Liver (tissue), 7 donors: ENCODE measurements at regions not wholly inside any gene's neighbourhood (a gene's known extent, or its start where the extent isn't known, plus 50 kb on each side); places are given as distances from the start of the nearest gene placed in this dataset.
"Not testable (repeated sequence)": the region's sequence is repeated elsewhere in the genome, so short reads cannot be mapped to it uniquely, and the experiment has no call there.

Experiments used
- DNase-seq: peaks from one replicate; pipeline ENCODE4 v3.0.0-alpha.2; 2017; ENCODE audit warnings: low spot score
- H3K27ac ChIP-seq, 2 donors: one replicate each; pipeline ENCODE4 v1.7.0; 2013; ENCODE audit warnings: inconsistent platforms in 2 of 2, low read length in 2 of 2, control low read depth in 1 of 2, low read depth in 1 of 2, mild to moderate bottlenecking in 1 of 2
- H3K27me3 ChIP-seq, 4 donors: one replicate each; pipeline versions ENCODE4 v1.6.1 to v1.7.0; 2013; ENCODE audit warnings: low read length in 3 of 4, inconsistent platforms in 1 of 4, mild to moderate bottlenecking in 1 of 4, moderate library complexity in 1 of 4; ENCODE audit not compliant: control insufficient read depth in 4 of 4, insufficient read depth in 4 of 4
- H3K36me3 ChIP-seq, 4 donors: one replicate each; pipeline versions ENCODE4 v1.6.1 to v1.7.0; 2013; ENCODE audit warnings: low read length in 3 of 4, mild to moderate bottlenecking in 3 of 4, low read depth in 1 of 4, moderate library complexity in 1 of 4; ENCODE audit not compliant: control insufficient read depth in 4 of 4, insufficient read depth in 3 of 4
- H3K4me1 ChIP-seq, 4 donors: one replicate each; pipeline versions ENCODE4 v1.6.1 to v1.7.0; 2013; ENCODE audit warnings: low read length in 3 of 4, mild to moderate bottlenecking in 3 of 4, moderate library complexity in 1 of 4; ENCODE audit not compliant: control insufficient read depth in 4 of 4, insufficient read depth in 4 of 4
- H3K4me3 ChIP-seq, 3 donors: one replicate each; pipeline versions ENCODE4 v1.6.1 to v1.7.0; 2013; ENCODE audit warnings: low read length in 3 of 3, control low read depth in 1 of 3, low read depth in 1 of 3, mild to moderate bottlenecking in 1 of 3
- H3K9ac ChIP-seq, 2 donors: one replicate each; pipeline ENCODE4 v1.7.0; 2013; ENCODE audit warnings: low read length in 2 of 2, mild to moderate bottlenecking in 2 of 2, moderate library complexity in 2 of 2, control low read depth in 1 of 2, low read depth in 1 of 2
- H3K9me3 ChIP-seq, 4 donors: one replicate each; pipeline versions ENCODE4 v1.6.1 to v1.7.0; 2013; ENCODE audit warnings: low read length in 3 of 4; ENCODE audit not compliant: control insufficient read depth in 4 of 4
- FOXA1 ChIP-seq: IDR thresholded peaks from 2 replicates; pipeline ENCODE4 v1.6.1; 2016; ENCODE audit warnings: antibody characterized with exemption
- GABPA ChIP-seq, 2 donors: IDR thresholded peaks in 1 of 2; conservative IDR thresholded peaks in 1 of 2; 2 replicates each; pipeline ENCODE4 v1.6.1; 2016; ENCODE audit warnings: antibody characterized with exemption in 2 of 2, mild to moderate bottlenecking in 1 of 2, moderate library complexity in 1 of 2
- HNF4A ChIP-seq, 2 donors: conservative IDR thresholded peaks; 2 replicates each; pipeline ENCODE4 v1.6.1; 2016; ENCODE audit warnings: antibody characterized with exemption in 2 of 2, mild to moderate bottlenecking in 2 of 2
- HNF4G ChIP-seq: IDR thresholded peaks from 2 replicates; pipeline ENCODE4 v1.6.1; 2016; ENCODE audit warnings: antibody characterized with exemption
- RAD21 ChIP-seq, 2 donors: IDR thresholded peaks; 2 replicates each; pipeline ENCODE4 v1.6.1; 2016; ENCODE audit warnings: antibody characterized with exemption in 2 of 2, mild to moderate bottlenecking in 2 of 2
- WGBS: extraction: QIAGEN DNeasy Blood & Tissue Kit; methylation state at CpG from one replicate; pipeline ENCODE4 v1.1.7; 2013; 5-methylcytosine and 5-hydroxymethylcytosine counted together
- TF ChIP-seq, protein P1 (sequence below): IDR thresholded peaks from 2 replicates; pipeline ENCODE4 v1.6.1; 2016; ENCODE audit warnings: antibody characterized with exemption
- donor health status: healthy.
- donor health status: healthy.
- donor health status: healthy.
- donor health status: healthy.

GRCh38 chr15:59764775-59765174 is 75.7 kb upstream of the BNIP2 start:
- no peak overlapping the region for H3K4me3 ChIP-seq
- H3K27ac ChIP-seq = no peak overlapping the region
- no peaks in the 10 kb centered on the region for H3K9me3 ChIP-seq
- H3K9ac ChIP-seq = no peak overlapping the region
- no peaks in the 10 kb centered on the region for H3K36me3 ChIP-seq
- WGBS = 68% methylated on average over 2 of the region's 2 CpGs
- DNase-seq = no peak
- TF ChIP-seq GABPA (IDR thresholded peaks at IDR 0.05 in 1 of 2, conservative IDR thresholded peaks at IDR 0.05 in 1 of 2) (no peak), HNF4A (conservative IDR thresholded peaks at IDR 0.05) (no peak), RAD21 (IDR thresholded peaks at IDR 0.05) (peak; percentile 6 to 18), HNF4G (no peak)
- H3K4me1 ChIP-seq = no peaks in the 10 kb centered on the region
- no peaks in the 10 kb centered on the region for H3K27me3 ChIP-seq

GRCh38 chr15:59762558-59762957 is 73.4 kb upstream of the BNIP2 start:
- Histone ChIP-seq H3K9ac (no peak overlapping the region), H3K4me3 (no peak overlapping the region), H3K27ac (no peak overlapping the region), H3K27me3 (no peaks in the 10 kb centered on the region), H3K36me3 (no peaks in the 10 kb centered on the region), H3K4me1 (no peaks in the 10 kb centered on the region), H3K9me3 (no peaks in the 10 kb centered on the region)
- no peak for DNase-seq
- 78% methylated on average over 3 of the region's 3 CpGs for WGBS
- TF ChIP-seq FOXA1 = no peak

DNA sequence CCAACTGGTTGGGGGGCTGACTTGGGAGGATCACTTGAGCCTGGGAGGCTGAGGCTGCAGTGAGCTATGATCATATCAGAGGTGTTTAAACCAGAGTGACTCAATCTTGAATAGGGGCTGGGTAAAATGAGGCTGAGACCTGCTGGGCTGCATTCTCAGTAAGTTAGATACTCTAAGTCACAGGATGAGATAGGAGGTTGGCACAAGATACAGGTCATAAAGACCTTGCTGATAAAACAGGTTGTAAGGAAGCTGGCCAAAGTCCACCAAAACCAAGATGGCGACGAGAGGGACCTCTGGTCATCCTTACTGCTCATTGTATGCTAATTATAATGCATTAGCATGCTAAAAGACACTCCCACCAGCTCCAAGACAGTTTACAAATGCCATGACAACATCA is 71.1 kb upstream of the BNIP2 start:
- H3K9ac ChIP-seq, H3K27ac ChIP-seq, H3K4me1 ChIP-seq, H3K4me3 ChIP-seq, DNase-seq, H3K27me3 ChIP-seq, H3K9me3 ChIP-seq, H3K36me3 ChIP-seq: not testable (repeated sequence)
- 82% methylated on average over 2 of the region's 2 CpGs for WGBS

- H3K36me3 ChIP-seq = no peaks in the 10 kb centered on the region
- no peak for DNase-seq
- TF ChIP-seq, protein P1, sequence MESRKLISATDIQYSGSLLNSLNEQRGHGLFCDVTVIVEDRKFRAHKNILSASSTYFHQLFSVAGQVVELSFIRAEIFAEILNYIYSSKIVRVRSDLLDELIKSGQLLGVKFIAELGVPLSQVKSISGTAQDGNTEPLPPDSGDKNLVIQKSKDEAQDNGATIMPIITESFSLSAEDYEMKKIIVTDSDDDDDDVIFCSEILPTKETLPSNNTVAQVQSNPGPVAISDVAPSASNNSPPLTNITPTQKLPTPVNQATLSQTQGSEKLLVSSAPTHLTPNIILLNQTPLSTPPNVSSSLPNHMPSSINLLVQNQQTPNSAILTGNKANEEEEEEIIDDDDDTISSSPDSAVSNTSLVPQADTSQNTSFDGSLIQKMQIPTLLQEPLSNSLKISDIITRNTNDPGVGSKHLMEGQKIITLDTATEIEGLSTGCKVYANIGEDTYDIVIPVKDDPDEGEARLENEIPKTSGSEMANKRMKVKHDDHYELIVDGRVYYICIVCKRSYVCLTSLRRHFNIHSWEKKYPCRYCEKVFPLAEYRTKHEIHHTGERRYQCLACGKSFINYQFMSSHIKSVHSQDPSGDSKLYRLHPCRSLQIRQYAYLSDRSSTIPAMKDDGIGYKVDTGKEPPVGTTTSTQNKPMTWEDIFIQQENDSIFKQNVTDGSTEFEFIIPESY = no peak
- TF ChIP-seq RAD21 (IDR thresholded peaks at IDR 0.05) (peak; percentile 40 to 47), HNF4G (no peak)
Measured at GRCh38 chr15:59751552-59752413, 62.7 kb upstream of the BNIP2 start.

More at GRCh38 chr15:59751552-59752413, 62.7 kb upstream of the BNIP2 start:
- H3K9me3 ChIP-seq = no peaks in the 10 kb centered on the region
- H3K27ac ChIP-seq = no peak overlapping the region
- H3K9ac ChIP-seq = no peak overlapping the region
- no peak overlapping the region for H3K4me3 ChIP-seq
- no peaks in the 10 kb centered on the region for H3K27me3 ChIP-seq
- no peaks in the 10 kb centered on the region for H3K4me1 ChIP-seq
- 65% methylated on average over 7 of the region's 7 CpGs for WGBS
